ENCODE measurements at regions not wholly inside any gene's neighbourhood (a gene's known extent, or its start where the extent isn't known, plus 50 kb on each side); places are given as distances from the start of the nearest gene placed in this dataset.

DNA sequence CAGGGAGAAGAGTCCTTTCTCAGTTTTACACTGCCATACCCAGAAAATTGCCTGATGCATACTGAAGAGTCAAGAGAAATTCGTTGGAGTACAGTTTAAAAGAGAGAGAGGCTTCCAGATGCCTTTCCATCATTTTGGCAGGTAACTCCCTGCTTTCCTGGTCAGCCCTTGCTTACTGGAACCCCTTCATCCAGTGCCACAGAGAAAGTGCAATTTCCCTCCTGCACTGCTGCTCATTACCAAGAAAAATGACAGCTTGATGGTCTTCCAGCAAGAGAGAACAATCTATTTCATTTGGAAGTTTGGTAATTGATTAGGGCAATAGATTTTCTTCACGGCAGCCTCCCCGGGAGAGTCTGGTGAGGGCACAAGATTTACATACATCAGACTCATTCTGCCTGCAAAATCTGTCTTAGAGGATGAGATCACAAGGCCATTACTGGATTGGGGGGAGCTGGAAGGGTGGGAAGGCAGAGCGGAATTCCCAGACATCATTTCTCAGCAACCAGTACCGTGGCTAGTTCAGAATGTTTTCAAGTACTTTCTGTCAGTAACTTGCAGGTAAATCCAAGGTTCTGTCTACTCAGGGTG, 102.8 kb upstream of the SLC14A2 start:
- Histone ChIP-seq H3K4me1 (ENCODE audit: insufficient read depth, low read length, poor library complexity, severe bottlenecking) (no peaks in the 10 kb centered on the region), H3K27me3 (replicated peaks; ENCODE audit: insufficient read depth, low read depth, low read length, poor library complexity) (peaks cover 7% of the 10 kb centered on the region), H3K9me3 (ENCODE audit: low read depth, low read length, poor library complexity, severe bottlenecking) (no peaks in the 10 kb centered on the region), H3K4me3 (ENCODE audit: low read depth, low read length, poor library complexity, severe bottlenecking) (no peak overlapping the region), H3K36me3 (ENCODE audit: insufficient read depth, low read length, poor library complexity, severe bottlenecking) (no peaks in the 10 kb centered on the region), H3K27ac (ENCODE audit: low read depth, low read length, poor library complexity, severe bottlenecking) (no peak overlapping the region)
- TF ChIP-seq EZH2 (IDR thresholded peaks at IDR 0.05; ENCODE audit: borderline replicate concordance, low read depth, low read length, poor library complexity, severe bottlenecking) = no peak
- TF ChIP-seq, protein P1, sequence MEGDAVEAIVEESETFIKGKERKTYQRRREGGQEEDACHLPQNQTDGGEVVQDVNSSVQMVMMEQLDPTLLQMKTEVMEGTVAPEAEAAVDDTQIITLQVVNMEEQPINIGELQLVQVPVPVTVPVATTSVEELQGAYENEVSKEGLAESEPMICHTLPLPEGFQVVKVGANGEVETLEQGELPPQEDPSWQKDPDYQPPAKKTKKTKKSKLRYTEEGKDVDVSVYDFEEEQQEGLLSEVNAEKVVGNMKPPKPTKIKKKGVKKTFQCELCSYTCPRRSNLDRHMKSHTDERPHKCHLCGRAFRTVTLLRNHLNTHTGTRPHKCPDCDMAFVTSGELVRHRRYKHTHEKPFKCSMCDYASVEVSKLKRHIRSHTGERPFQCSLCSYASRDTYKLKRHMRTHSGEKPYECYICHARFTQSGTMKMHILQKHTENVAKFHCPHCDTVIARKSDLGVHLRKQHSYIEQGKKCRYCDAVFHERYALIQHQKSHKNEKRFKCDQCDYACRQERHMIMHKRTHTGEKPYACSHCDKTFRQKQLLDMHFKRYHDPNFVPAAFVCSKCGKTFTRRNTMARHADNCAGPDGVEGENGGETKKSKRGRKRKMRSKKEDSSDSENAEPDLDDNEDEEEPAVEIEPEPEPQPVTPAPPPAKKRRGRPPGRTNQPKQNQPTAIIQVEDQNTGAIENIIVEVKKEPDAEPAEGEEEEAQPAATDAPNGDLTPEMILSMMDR (conservative IDR thresholded peaks at IDR 0.05; ENCODE audit: low read depth, low read length) = no peak
- CTCF ChIA-PET = no interaction called here
- DNase-seq (ENCODE audit: low spot score) = no peak
- POLR2A ChIA-PET (ENCODE audit: low non-redundant PET) = no interaction called here
- BruUV-seq (replicated peaks) = no TSS peak
- intact Hi-C loops (cut with micrococcal nuclease; ENCODE audit: unreplicated experiment) = no loop called here

GRCh38 chr18:45517181-45517741, 98.0 kb upstream of the SLC14A2 start:
- intact Hi-C loops (cut with micrococcal nuclease; ENCODE audit: unreplicated experiment) = no loop called here
- H3K27me3 ChIP-seq (replicated peaks; ENCODE audit: insufficient read depth, low read depth, low read length, poor library complexity) = no peaks in the 10 kb centered on the region
- TF ChIP-seq, protein P1 (conservative IDR thresholded peaks at IDR 0.05; ENCODE audit: low read depth, low read length) = no peak
- TF ChIP-seq EZH2 (IDR thresholded peaks at IDR 0.05; ENCODE audit: borderline replicate concordance, low read depth, low read length, poor library complexity, severe bottlenecking) = no peak
- no peaks in the 10 kb centered on the region for H3K4me1 ChIP-seq (ENCODE audit: insufficient read depth, low read length, poor library complexity, severe bottlenecking)
- no peak overlapping the region for H3K27ac ChIP-seq (ENCODE audit: low read depth, low read length, poor library complexity, severe bottlenecking)
- ChIA-PET POLR2A (ENCODE audit: low non-redundant PET) (no interaction called here), CTCF (no interaction called here)
- H3K36me3 ChIP-seq (ENCODE audit: insufficient read depth, low read length, poor library complexity, severe bottlenecking) = no peaks in the 10 kb centered on the region
- H3K4me3 ChIP-seq (ENCODE audit: low read depth, low read length, poor library complexity, severe bottlenecking) = no peak overlapping the region
- DNase-seq (ENCODE audit: low spot score) = no peak
- no TSS peak for BruUV-seq (replicated peaks)
- no peaks in the 10 kb centered on the region for H3K9me3 ChIP-seq (ENCODE audit: low read depth, low read length, poor library complexity, severe bottlenecking)

DNA sequence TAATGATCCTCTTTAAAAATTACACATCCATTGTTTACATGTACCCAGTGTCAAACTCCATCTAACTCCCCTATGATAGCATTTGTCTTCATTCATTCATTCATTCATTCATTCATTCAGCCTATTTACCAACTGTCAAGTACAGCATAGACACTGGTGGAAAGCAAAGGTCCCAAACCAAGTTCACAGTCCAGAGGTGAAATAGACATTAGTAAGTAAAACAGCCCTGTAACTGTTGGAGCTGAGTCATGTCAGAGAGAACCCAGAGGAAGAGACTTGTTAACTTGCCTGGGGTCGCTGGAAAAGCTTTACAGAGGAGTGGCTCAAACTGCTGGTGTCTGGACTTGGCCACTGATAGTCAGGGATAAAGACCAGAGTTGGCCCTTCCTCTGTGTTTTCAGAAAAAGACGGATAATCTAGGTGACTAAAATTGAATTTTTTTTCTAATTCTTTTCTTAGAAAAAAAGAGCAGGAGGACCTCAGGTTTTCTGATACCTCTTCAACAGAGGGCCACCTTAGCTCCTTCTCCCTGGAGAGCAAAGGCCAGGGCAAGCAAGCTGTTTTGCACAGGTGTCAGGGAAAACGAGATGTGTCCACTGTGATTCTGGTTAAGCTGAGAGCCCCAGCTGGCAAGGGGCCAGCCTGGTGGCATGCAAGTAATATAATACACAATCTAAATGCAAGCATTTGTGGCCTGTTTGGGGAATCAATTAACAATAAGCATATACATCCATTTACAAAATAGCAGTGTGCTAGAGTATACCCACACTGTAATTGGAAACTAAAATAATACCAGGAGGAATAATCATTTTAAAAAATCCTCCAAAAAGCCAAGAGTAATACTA, 96.7 kb upstream of the SLC14A2 start:
- ChIA-PET POLR2A (ENCODE audit: low non-redundant PET) (no interaction called here), CTCF (no interaction called here)
- TF ChIP-seq, protein P1 (conservative IDR thresholded peaks at IDR 0.05; ENCODE audit: low read depth, low read length) = no peak
- no peak for TF ChIP-seq EZH2 (IDR thresholded peaks at IDR 0.05; ENCODE audit: borderline replicate concordance, low read depth, low read length, poor library complexity, severe bottlenecking)
- no peak overlapping the region for H3K27ac ChIP-seq (ENCODE audit: low read depth, low read length, poor library complexity, severe bottlenecking)
- no peaks in the 10 kb centered on the region for H3K9me3 ChIP-seq (ENCODE audit: low read depth, low read length, poor library complexity, severe bottlenecking)
- no peaks in the 10 kb centered on the region for H3K4me1 ChIP-seq (ENCODE audit: insufficient read depth, low read length, poor library complexity, severe bottlenecking)
- H3K27me3 ChIP-seq (replicated peaks; ENCODE audit: insufficient read depth, low read depth, low read length, poor library complexity) = no peaks in the 10 kb centered on the region
- intact Hi-C loops (cut with micrococcal nuclease; ENCODE audit: unreplicated experiment) = no loop called here
- BruUV-seq (replicated peaks) = no TSS peak
- H3K4me3 ChIP-seq (ENCODE audit: low read depth, low read length, poor library complexity, severe bottlenecking) = no peak overlapping the region
- H3K36me3 ChIP-seq (ENCODE audit: insufficient read depth, low read length, poor library complexity, severe bottlenecking) = no peaks in the 10 kb centered on the region
- no peak for DNase-seq (ENCODE audit: low spot score)

Data from A673 (cell line).